ENCODE measurements at regions not wholly inside any gene's neighbourhood (a gene's known extent, or its start where the extent isn't known, plus 50 kb on each side); places are given as distances from the start of the nearest gene placed in this dataset.

GRCh38 chr3:69451594-69451993 is 65.7 kb upstream of the FRMD4B start:
- no peak overlapping the region for H3K27ac ChIP-seq
- no peak overlapping the region for H3K4me3 ChIP-seq
- DNase-seq (ENCODE audit: low spot score in 2 of 2), result no peak
- TF ChIP-seq EP300 (IDR thresholded peaks at IDR 0.05) (no peak), POLR2A (IDR thresholded peaks at IDR 0.05) (no peak), POLR2AphosphoS5 (IDR thresholded peaks at IDR 0.05) (no peak)
- TF ChIP-seq, protein P1, sequence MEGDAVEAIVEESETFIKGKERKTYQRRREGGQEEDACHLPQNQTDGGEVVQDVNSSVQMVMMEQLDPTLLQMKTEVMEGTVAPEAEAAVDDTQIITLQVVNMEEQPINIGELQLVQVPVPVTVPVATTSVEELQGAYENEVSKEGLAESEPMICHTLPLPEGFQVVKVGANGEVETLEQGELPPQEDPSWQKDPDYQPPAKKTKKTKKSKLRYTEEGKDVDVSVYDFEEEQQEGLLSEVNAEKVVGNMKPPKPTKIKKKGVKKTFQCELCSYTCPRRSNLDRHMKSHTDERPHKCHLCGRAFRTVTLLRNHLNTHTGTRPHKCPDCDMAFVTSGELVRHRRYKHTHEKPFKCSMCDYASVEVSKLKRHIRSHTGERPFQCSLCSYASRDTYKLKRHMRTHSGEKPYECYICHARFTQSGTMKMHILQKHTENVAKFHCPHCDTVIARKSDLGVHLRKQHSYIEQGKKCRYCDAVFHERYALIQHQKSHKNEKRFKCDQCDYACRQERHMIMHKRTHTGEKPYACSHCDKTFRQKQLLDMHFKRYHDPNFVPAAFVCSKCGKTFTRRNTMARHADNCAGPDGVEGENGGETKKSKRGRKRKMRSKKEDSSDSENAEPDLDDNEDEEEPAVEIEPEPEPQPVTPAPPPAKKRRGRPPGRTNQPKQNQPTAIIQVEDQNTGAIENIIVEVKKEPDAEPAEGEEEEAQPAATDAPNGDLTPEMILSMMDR (IDR thresholded peaks at IDR 0.05), result no peak
- no peaks in the 10 kb centered on the region for H3K9me3 ChIP-seq
- no peaks in the 10 kb centered on the region for H3K27me3 ChIP-seq
- H3K36me3 ChIP-seq, result no peaks in the 10 kb centered on the region
- H3K4me1 ChIP-seq, result peaks cover 2% of the 10 kb centered on the region

- WGBS, result 73% methylated on average over 3 of the region's 3 CpGs
- Histone ChIP-seq H3K27me3 (no peaks in the 10 kb centered on the region), H3K4me3 (no peak overlapping the region), H3K4me1 (peaks cover 2% of the 10 kb centered on the region), H3K9me3 (no peaks in the 10 kb centered on the region), H3K27ac (no peak overlapping the region), H3K36me3 (no peaks in the 10 kb centered on the region)
- TF ChIP-seq POLR2AphosphoS5 (IDR thresholded peaks at IDR 0.05) (no peak), EP300 (IDR thresholded peaks at IDR 0.05) (no peak), POLR2A (IDR thresholded peaks at IDR 0.05) (no peak)
- TF ChIP-seq, protein P1 (IDR thresholded peaks at IDR 0.05), result no peak
- no peak for DNase-seq (ENCODE audit: low spot score in 2 of 2)
Measured at GRCh38 chr3:69448877-69449276, 63.0 kb upstream of the FRMD4B start.

DNA sequence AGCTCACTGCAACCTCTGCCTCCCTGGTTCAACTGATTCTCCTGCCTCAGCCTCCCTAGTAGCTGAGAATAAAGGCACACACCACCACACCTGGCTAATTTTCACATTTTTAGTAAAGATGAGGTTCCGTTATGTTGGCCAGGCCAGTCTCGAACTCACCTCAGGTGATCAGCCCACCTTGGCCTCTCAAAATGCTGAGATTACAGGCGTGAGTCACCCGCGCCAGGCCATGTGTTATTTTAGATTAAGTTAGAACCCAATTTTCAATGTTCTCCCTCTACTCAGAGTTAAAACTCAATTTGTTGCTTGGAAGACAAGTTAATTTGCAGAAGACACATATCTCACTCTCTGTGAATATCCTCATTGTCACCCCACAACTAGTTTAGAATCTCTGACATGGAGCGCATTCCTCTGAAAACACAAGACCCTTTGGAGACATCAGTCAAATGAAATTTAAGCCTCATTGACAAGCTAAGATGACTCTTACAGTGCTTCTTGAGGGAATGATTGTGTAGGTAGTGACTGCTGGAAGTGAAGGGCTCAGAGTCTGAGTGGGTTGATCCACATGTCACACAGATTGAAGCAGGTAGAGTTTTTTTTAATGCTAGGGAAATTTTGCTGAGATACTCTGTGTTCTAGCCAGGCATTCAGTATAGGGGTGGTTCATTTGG is 60.6 kb upstream of the FRMD4B start:
- Histone ChIP-seq H3K27ac (no peak overlapping the region), H3K27me3 (no peaks in the 10 kb centered on the region), H3K4me3 (no peak overlapping the region), H3K36me3 (no peaks in the 10 kb centered on the region), H3K4me1 (no peaks in the 10 kb centered on the region), H3K9me3 (no peaks in the 10 kb centered on the region)
- DNase-seq (ENCODE audit: low spot score in 2 of 2), result no peak
- WGBS, result 93% methylated on average over 6 of the region's 6 CpGs
- TF ChIP-seq POLR2AphosphoS5 (IDR thresholded peaks at IDR 0.05), result no peak
- no peak for TF ChIP-seq EP300 (IDR thresholded peaks at IDR 0.05)
- TF ChIP-seq, protein P1 (IDR thresholded peaks at IDR 0.05), result no peak
- no peak for TF ChIP-seq POLR2A (IDR thresholded peaks at IDR 0.05)

GRCh38 chr3:69445498-69445897 is 59.6 kb upstream of the FRMD4B start:
- Histone ChIP-seq H3K4me3 (no peak overlapping the region), H3K9me3 (no peaks in the 10 kb centered on the region), H3K27ac (no peak overlapping the region), H3K4me1 (no peaks in the 10 kb centered on the region), H3K27me3 (no peaks in the 10 kb centered on the region), H3K36me3 (no peaks in the 10 kb centered on the region)
- 68% methylated on average over 3 of the region's 3 CpGs for WGBS
- no peak for TF ChIP-seq POLR2A (IDR thresholded peaks at IDR 0.05)
- TF ChIP-seq, protein P1 (IDR thresholded peaks at IDR 0.05), result no peak
- TF ChIP-seq POLR2AphosphoS5 (IDR thresholded peaks at IDR 0.05), result no peak
- no peak for DNase-seq (ENCODE audit: low spot score in 2 of 2)

DNA sequence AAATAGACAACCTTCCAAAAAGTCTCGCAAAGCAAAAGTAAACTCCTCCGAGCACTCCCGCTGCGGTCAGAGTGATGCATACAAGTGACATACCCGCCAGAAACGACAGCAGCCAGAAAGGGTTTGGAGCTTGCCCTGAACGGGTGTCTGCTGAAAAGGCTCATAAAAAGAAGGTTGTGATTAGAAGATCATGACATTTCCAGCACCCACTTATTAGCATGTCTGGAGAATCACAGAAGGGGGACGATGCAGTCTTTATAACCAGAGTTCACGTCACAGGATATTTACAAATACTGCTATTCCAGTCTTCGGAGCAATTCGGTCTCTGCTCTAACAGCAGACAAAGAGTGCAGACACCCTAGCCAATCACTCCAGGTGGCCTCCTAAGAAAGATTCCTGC is 59.1 kb upstream of the FRMD4B start:
- no peak overlapping the region for H3K27ac ChIP-seq
- no peaks in the 10 kb centered on the region for H3K36me3 ChIP-seq
- no peaks in the 10 kb centered on the region for H3K27me3 ChIP-seq
- whole genome bisulfite sequencing, result 65% methylated on average over 11 of the region's 11 CpGs
- no peaks in the 10 kb centered on the region for H3K9me3 ChIP-seq
- DNase-seq (ENCODE audit: low spot score in 2 of 2), result no peak
- no peaks in the 10 kb centered on the region for H3K4me1 ChIP-seq
- TF ChIP-seq POLR2AphosphoS5 (IDR thresholded peaks at IDR 0.05) (no peak), EP300 (IDR thresholded peaks at IDR 0.05) (no peak), POLR2A (IDR thresholded peaks at IDR 0.05) (no peak)
- TF ChIP-seq, protein P1 (IDR thresholded peaks at IDR 0.05), result no peak
- peak overlapping the region; percentile 15 for H3K4me3 ChIP-seq
